Osteocyte (in vitro differentiated cells): ENCODE measurements at regions not wholly inside any gene's neighbourhood (a gene's known extent, or its start where the extent isn't known, plus 50 kb on each side); places are given as distances from the start of the nearest gene placed in this dataset.

Experiments
- DNase-seq: peaks from one replicate; pipeline ENCODE4 v3.0.0; 2021; ENCODE audit warnings: mixed read lengths; ENCODE audit not compliant: unreplicated experiment; ENCODE audit errors: extremely low spot score
- H3K27ac Mint-ChIP-seq: one replicate; pipeline ENCODE4 v1.8.0; 2021; ENCODE audit warnings: mild to moderate bottlenecking, mixed read lengths; ENCODE audit not compliant: unreplicated experiment
- H3K27me3 Mint-ChIP-seq: one replicate; pipeline ENCODE4 v1.8.0; 2021; ENCODE audit warnings: mixed read lengths; ENCODE audit not compliant: unreplicated experiment
- H3K36me3 Mint-ChIP-seq: one replicate; pipeline ENCODE4 v1.8.0; 2021; ENCODE audit warnings: mixed read lengths; ENCODE audit not compliant: unreplicated experiment
- H3K4me1 Mint-ChIP-seq: one replicate; pipeline ENCODE4 v1.8.0; 2021; ENCODE audit warnings: mixed read lengths; ENCODE audit not compliant: unreplicated experiment
- H3K4me3 Mint-ChIP-seq: one replicate; pipeline ENCODE4 v1.8.0; 2021; ENCODE audit warnings: mild to moderate bottlenecking, moderate library complexity, mixed read lengths; ENCODE audit not compliant: unreplicated experiment
- H3K9me3 Mint-ChIP-seq: one replicate; pipeline ENCODE4 v1.8.0; 2021; ENCODE audit warnings: mixed read lengths; ENCODE audit not compliant: unreplicated experiment
- TF ChIP-seq, protein P1 (sequence below): fragments of 200-600 bp; sonication (generic); IDR thresholded peaks from 2 replicates; pipeline ENCODE4 v1.5.0; 2021; ENCODE audit warnings: antibody characterized with exemption, mild to moderate bottlenecking, moderate library complexity

DNA sequence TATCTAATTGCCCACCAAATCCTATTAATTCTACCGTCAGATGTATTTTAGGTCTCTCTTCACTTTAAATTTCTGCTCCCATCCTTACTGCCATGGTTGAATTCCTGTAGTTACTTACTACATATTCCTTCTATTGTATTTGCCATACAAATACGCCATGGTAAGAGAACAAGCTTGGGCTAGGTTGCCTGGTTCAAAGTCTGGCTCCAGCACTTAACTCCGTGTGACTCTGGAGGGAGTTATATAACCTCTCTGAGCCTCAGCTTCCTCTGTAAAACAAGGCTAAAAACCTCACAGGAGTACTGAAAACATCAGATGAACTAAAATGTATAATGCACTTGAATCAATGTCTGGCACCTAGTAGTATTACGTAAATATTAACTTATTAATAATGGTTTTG lies 260.3 kb upstream of the RPS6KA3 start:
- Mint-ChIP-seq H3K9me3 (no peaks in the 10 kb centered on the region), H3K27ac (no peak overlapping the region)
- TF ChIP-seq, protein P1, sequence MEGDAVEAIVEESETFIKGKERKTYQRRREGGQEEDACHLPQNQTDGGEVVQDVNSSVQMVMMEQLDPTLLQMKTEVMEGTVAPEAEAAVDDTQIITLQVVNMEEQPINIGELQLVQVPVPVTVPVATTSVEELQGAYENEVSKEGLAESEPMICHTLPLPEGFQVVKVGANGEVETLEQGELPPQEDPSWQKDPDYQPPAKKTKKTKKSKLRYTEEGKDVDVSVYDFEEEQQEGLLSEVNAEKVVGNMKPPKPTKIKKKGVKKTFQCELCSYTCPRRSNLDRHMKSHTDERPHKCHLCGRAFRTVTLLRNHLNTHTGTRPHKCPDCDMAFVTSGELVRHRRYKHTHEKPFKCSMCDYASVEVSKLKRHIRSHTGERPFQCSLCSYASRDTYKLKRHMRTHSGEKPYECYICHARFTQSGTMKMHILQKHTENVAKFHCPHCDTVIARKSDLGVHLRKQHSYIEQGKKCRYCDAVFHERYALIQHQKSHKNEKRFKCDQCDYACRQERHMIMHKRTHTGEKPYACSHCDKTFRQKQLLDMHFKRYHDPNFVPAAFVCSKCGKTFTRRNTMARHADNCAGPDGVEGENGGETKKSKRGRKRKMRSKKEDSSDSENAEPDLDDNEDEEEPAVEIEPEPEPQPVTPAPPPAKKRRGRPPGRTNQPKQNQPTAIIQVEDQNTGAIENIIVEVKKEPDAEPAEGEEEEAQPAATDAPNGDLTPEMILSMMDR = no peak

GRCh38 chrX:20523626-20524312 lies 257.1 kb upstream of the RPS6KA3 start:
- TF ChIP-seq, protein P1 = no peak
- Mint-ChIP-seq H3K27me3 (peaks cover 6% of the 10 kb centered on the region), H3K36me3 (no peaks in the 10 kb centered on the region)

More for the DNA sequence above, 260.3 kb upstream of the RPS6KA3 start:
- H3K36me3 Mint-ChIP-seq = no peaks in the 10 kb centered on the region
- peaks cover 11% of the 10 kb centered on the region for H3K27me3 Mint-ChIP-seq
- no peak for DNase-seq
- H3K4me3 Mint-ChIP-seq = no peak overlapping the region
- peaks cover 20% of the 10 kb centered on the region for H3K4me1 Mint-ChIP-seq

GRCh38 chrX:20522420-20522819 lies 255.7 kb upstream of the RPS6KA3 start:
- Mint-ChIP-seq H3K4me3 (no peak overlapping the region), H3K27me3 (no peaks in the 10 kb centered on the region), H3K4me1 (no peaks in the 10 kb centered on the region), H3K27ac (no peak overlapping the region), H3K9me3 (no peaks in the 10 kb centered on the region), H3K36me3 (no peaks in the 10 kb centered on the region)
- TF ChIP-seq, protein P1 = no peak
- no peak for DNase-seq

More at GRCh38 chrX:20523626-20524312, 257.1 kb upstream of the RPS6KA3 start:
- H3K27ac Mint-ChIP-seq = no peak overlapping the region
- no peak overlapping the region for H3K4me3 Mint-ChIP-seq
- peaks cover 2% of the 10 kb centered on the region for H3K4me1 Mint-ChIP-seq
- DNase-seq = no peak
- H3K9me3 Mint-ChIP-seq = no peaks in the 10 kb centered on the region

DNA sequence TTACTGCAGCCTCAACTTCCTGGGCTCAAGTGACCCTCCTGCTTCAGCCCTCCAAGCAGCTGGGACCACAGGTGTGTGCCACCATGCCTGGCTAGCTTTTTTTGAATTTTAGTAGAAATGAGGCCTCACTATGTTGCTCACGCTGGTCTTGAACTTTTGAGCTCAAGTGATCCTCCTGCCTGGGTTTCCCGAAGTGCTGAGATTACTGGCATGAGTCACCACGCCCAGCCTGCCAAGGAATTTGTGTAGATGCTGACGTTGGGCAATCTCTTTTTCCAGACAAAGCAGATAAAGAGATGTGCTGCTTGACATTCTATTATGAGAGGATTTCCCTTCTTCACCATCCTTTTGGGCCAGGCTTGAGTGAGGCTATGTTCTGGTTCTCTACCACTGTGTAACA lies 254.5 kb upstream of the RPS6KA3 start:
- no peaks in the 10 kb centered on the region for H3K27me3 Mint-ChIP-seq
- no peak for DNase-seq
- H3K4me1 Mint-ChIP-seq = peaks cover 4% of the 10 kb centered on the region
- TF ChIP-seq, protein P1 = no peak
- H3K4me3 Mint-ChIP-seq = no peak overlapping the region
- no peaks in the 10 kb centered on the region for H3K9me3 Mint-ChIP-seq
- H3K27ac Mint-ChIP-seq = no peak overlapping the region
- no peaks in the 10 kb centered on the region for H3K36me3 Mint-ChIP-seq

- no peak for DNase-seq
- Mint-ChIP-seq H3K4me1 (peaks cover 13% of the 10 kb centered on the region), H3K9me3 (no peaks in the 10 kb centered on the region), H3K27ac (no peak overlapping the region), H3K4me3 (no peak overlapping the region), H3K27me3 (no peaks in the 10 kb centered on the region), H3K36me3 (no peaks in the 10 kb centered on the region)
- TF ChIP-seq, protein P1 = no peak
Observed at GRCh38 chrX:20519826-20520225, 253.1 kb upstream of the RPS6KA3 start.
